ENCODE measurements at regions not wholly inside any gene's neighbourhood (a gene's known extent, or its start where the extent isn't known, plus 50 kb on each side); places are given as distances from the start of the nearest gene placed in this dataset.

- TF ChIP-seq CTCF (IDR thresholded peaks at IDR 0.05; ENCODE audit: low read length) (no peak), EZH2phosphoT487 (IDR thresholded peaks at IDR 0.05; ENCODE audit: low read length) (no peak), EZH2 (optimal IDR thresholded peaks at IDR 0.05; ENCODE audit: low read depth, low read length) (no peak)
Measured at GRCh38 chr2:56587456-56587855, 403.7 kb downstream of the CCDC85A start.
